OCI-LY1 (cell line): ENCODE measurements at regions not wholly inside any gene's neighbourhood (a gene's known extent, or its start where the extent isn't known, plus 50 kb on each side); places are given as distances from the start of the nearest gene placed in this dataset.

Experiments used
- CTCF ChIP-seq: fragments of 200-600 bp; sonication (generic), shearing (Covaris generic); IDR thresholded peaks from 2 replicates; pipeline ENCODE4 v1.5.1; 2017; ENCODE audit warnings: mild to moderate bottlenecking, antibody characterized with exemption, low read length, moderate library complexity, mixed read lengths
- EZH2 ChIP-seq: fragments of 200-600 bp; sonication (generic), shearing (Covaris generic); IDR thresholded peaks from 2 replicates; pipeline ENCODE4 v1.8.0; 2017; ENCODE audit warnings: borderline replicate concordance, mixed run types, mild to moderate bottlenecking, antibody characterized with exemption, low read length, moderate library complexity, mixed read lengths

GRCh38 chr9:18058564-18059442 is 415.1 kb upstream of the ADAMTSL1 start:
- TF ChIP-seq EZH2 (no peak), CTCF (no peak)
